Activated CD4-positive, alpha-beta T cell treated with anti-CD3 and anti-CD28 coated beads for 1 hour (primary cell): ENCODE measurements at regions not wholly inside any gene's neighbourhood (a gene's known extent, or its start where the extent isn't known, plus 50 kb on each side); places are given as distances from the start of the nearest gene placed in this dataset.
"Not testable (repeated sequence)": the region's sequence is repeated elsewhere in the genome, so short reads cannot be mapped to it uniquely, and the experiment has no call there.

Experiments used
- DNase-seq: peaks from one replicate; pipeline ENCODE4 v3.0.0-alpha.2; 2020

DNA sequence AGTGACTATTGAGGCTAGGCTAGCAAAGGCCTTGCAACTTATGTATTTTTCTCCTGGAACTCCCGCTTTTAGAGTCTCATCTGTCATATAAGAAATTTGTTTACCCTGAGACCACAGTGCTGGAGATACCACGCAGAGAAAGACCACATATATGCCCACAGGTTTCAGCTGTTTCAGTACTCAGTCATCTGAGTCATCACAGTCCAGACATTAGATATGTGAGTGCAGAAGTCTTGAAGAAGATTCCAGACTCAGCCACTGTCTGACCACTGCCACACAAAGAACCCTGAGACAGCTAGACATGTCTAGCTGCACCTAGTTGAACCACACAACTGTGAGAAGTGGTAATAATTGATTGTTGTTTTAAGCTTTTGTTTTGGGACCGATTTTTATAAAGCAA, 648.3 kb downstream of the EPM2A start:
- no peak for DNase-seq

- no peak for DNase-seq
Observed at GRCh38 chr6:145090801-145091585, 644.3 kb downstream of the EPM2A start.

DNA sequence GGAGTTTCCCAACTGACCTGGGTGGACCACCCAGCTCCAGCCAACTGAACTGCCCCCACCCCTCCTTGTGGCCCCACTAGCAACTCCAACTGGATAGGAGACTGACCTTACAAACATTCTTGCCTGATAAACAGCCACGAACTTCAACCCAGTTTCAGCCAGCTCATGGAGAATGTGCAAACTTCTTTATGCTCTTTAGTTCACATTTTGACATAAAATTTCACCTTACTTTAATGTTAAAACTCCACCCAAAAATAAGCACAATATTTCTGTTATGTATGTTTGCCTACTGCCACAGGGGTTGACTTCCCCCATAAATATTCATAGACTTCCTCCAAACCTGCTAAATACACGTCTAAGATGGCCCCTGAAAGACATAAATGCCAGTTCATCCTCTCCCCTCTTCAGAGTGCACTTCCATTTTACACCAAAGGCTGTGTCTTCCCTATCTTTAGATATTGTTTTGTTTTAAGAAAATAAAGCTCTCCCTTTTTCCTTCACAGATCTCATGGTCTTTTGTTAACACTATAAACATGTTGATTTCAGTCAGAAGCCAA, 643.7 kb downstream of the EPM2A start:
- DNase-seq: no peak

DNA sequence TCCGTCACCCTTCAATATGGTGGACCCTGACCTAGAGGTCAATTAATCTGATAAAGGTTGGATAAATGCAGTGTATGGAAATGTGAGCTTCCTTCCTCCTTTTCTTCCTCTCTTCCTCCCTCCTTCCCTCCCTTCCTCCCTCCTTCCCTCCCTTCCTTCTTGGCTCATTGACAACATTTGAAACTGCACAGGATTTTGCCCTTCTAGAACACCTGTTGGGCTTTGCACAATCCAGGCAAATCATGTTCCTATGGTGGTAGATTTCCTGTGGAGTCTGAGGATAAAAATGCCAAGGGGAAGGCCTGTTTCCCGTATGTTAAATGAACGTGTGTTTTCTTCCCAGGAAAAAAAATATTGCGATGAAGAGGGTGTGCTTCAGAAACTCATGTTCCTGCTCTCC, 642.8 kb downstream of the EPM2A start:
- DNase-seq: no peak

- no peak for DNase-seq
Observed at GRCh38 chr6:145093226-145093625, 642.1 kb downstream of the EPM2A start.

- DNase-seq: no peak
Observed at GRCh38 chr6:145096846-145097245, 638.5 kb downstream of the EPM2A start.

DNA sequence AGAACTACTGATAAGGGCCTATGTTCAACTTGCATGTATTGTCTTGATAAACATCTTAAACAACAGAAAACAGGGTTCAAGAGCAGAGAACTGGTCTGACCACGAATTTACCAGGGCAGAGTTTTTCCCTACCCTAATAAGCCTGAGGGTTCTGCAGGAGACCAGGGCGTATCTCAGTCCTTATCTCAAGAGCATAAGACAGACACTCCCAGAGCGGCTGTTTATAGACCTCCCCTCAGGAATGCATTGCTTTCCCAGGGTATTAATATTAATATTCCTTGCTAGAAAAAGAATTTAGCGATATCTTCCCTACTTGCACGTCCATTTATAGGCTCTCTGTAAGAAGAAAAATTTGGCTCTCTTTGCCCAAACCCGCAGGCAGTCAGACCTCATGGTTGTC, 637.2 kb downstream of the EPM2A start:
- not testable (repeated sequence) for DNase-seq

DNA sequence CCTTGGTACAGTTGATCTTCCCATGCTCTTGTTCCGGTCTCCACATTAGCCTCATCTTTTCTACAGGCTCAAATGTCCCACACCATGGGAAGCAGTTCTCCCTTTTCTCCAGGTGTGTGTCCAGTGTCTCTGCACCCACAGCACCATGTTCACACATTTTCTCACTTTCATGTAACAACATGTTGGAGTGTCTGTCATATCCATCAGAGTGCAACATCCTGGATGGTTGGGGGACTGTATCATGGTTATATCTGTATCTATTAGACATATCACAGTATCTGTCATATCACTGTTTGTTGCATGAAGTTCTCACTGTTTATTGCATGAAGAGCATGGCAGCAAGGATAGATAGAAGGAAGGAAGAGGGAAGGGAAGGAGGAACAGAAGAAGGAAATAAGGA, 635.6 kb downstream of the EPM2A start:
- no peak for DNase-seq

DNA sequence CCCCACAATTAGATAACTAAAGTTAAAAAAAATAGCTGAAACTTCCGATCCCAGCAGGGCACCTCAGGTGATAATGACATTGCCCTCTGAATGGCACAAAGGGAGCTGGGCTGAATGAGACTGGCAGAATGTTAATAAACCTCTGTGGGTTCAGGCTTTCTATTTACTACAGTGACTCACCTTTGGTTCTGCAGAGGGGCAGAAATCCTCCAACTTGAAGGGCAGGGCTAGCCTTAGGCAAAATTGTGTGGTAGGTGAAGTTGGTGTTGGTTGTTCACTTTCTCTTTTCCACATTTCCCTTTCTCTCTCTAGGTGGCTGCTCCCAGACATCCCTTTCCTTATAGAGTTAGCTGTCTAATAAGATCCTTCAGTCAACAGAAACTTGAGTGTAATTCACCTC, 625.2 kb downstream of the EPM2A start:
- DNase-seq: no peak

DNA sequence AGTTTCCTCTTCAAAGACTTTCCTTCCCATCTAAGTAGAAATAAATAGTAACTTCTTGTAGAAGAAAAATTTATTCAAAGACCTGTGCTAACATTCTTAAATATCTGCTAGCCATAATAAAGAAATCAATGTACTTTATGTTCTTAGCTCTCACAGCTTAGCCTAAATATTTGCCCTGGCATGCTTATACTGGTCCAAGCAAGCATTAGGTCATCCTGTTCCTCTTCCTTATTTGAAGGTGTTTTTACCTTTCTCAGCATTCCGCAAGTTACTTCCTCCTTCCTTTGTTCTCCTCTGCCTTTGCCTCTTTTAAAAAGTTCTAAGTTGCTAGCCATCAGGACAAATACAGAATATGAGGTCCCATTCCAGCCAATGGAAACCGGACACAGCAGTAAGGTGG, 623.9 kb downstream of the EPM2A start:
- DNase-seq: not testable (repeated sequence)

DNA sequence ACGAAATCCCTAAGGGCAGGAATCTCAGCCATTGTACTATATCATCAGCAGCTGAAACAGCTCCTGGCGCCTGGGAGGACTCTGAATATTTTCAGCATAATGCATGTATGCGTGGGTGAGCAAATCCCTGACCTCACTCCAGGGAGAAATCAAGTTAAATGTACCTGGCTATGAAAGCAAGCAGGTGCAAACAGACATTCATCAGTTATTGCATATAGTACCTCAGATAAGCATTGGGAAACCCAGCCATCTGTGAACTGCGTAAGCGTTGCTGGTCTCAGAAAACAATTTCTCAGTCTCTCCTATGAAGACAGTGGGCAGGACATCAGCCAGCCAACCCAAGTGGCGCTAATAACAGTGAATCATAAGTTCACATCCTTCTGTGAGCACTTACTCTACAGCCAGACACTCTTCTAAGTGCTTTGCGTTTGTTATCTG, 622.6 kb downstream of the EPM2A start:
- no peak for DNase-seq

DNA sequence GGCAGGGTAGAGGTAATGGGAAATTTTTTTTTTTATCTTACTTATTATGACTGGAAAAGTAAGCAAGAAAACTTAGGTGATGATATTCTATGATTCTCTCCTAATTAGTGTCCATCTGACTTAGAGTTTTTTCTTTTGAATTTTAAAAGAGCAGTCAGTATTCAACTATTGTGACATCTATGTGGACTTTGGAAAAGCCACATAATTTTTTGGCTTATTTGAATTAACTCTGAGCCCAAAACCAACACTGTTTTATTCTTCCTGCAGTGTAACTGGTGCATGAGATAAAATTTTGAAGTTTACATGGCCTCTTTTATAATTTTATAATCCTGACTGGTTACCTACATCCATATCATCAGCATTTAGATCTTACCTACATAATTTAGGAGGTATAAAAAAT, 619.7 kb downstream of the EPM2A start:
- no peak for DNase-seq

- DNase-seq: no peak
Observed at GRCh38 chr6:145116591-145117178, 618.6 kb downstream of the EPM2A start.

DNA sequence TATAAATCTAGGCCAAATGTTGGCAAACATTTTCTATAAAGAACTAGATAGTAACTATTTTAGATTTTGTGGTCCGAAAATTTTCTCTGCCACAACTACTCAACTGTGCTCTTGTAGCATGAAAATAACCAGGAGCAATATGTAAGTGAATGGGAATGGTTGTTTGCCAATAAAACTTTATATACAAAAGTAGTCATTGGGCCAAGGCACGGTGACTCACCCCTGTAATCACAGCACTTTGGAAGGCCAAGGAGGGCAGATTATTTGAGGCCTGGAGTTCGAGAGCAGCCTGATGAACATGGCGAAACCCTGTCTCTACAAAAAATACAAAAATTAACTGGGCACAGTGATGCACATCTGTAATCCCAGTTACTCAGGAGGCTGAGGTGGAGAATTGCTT, 617.1 kb downstream of the EPM2A start:
- DNase-seq: no peak

DNA sequence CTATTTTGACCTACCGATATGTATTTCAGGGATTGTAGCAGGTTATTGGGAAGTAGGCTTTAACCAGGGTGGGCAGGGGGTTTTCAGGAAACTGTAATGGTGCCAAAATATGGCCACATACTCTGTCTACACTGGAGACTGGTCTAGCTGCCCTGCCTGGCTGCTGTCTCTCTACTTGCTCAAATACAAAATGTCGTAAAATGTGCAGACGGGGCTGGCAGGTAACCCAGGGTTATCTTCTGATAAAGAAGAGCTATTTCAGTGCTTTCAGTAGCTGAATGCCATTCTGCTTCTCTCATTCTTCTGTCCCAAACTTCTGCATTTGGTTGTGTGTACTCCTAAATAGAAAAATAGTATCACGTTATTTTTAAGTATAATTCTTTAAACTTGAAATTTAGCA, 616.2 kb downstream of the EPM2A start:
- DNase-seq: no peak

GRCh38 chr6:145132709-145133108, 602.6 kb downstream of the EPM2A start:
- no peak for DNase-seq

GRCh38 chr6:145135702-145136101, 599.6 kb downstream of the EPM2A start:
- DNase-seq: no peak

- no peak for DNase-seq
Observed at GRCh38 chr6:145137425-145137824, 597.9 kb downstream of the EPM2A start.

DNA sequence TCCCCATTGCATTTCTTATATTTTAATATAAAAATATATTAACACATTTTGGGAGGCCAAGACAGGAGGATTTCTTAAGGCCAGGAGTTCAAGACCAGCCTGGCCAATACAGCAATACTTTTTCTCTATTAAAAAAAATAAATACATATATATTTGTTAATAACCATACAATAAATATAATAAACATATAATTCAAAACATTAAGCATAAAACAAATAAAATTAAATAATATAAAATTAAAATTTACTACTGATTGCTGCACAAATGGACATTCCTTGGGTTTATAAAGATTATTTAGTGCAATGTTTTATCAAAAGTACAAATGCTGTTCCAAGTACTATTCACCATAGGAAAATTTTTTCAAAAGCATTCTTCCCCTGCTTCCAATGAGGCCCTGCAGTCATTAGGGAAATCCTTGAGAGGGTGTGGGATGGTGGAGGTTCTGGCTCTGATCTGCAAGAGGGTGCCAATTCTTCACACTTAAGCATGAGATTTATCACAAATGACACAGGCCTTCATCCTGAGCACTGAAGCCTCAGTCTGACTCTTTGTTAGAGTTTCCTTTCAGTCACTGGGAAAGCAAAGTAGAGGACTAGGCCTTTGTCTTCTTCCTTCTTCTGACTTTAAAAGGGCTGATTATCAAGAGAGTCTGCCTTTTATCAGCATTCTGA, 596.7 kb downstream of the EPM2A start:
- no peak for DNase-seq

DNA sequence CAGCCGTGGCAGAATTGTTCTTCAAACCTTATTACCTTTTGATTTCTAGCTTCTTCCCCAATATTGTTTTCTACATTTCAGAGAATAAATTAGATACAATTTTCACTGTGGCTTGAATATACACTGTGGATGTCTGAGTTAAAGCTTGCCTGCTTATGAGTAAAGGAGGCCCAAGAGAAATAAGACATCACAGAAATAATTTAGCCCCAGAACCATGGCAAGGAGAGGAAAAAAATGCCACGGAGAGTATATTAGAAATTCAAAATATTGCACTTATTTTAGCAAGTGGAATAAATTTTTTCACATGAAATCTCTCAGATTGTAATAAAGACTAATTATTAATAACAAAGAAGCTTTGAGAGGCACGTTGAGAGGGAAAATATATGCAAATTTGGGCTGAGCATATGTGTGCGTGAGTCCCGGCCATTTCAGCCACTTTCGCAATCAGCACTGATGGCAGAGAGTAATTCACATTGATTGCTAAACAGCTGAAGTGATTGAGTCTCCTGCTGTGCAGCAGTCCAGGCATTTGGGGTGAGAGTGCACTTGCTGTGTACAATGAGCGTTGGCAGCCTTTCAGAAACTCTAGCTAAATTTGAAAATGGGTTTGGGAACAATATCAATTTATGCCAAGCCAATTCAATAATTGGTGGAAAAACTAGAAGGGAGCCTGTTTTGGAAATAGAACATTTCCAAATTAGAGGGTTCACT, 596.0 kb downstream of the EPM2A start:
- no peak for DNase-seq

GRCh38 chr6:145139895-145140294, 595.4 kb downstream of the EPM2A start:
- no peak for DNase-seq

DNA sequence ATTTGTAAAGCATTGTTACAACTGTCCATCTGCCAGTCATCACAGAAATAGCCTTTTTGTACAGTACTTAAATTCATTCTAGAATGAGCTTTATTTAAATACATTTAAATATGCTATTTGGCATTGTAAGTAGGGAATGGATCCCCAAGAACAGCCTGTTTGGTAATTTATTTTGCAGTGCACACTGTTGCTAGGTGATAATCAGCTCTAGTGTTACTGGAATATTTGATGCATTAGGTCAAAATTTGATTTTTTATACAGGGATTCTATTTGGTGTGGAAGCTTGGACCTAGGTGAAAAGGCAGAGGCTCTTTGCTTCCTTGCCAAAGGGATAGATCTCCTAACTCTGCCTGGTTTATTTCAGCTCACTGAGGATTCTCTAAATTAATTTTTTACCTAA, 593.7 kb downstream of the EPM2A start:
- DNase-seq: no peak

GRCh38 chr6:145142958-145143357, 592.4 kb downstream of the EPM2A start:
- no peak for DNase-seq
